ENCODE measurements at regions not wholly inside any gene's neighbourhood (a gene's known extent, or its start where the extent isn't known, plus 50 kb on each side); places are given as distances from the start of the nearest gene placed in this dataset.

GRCh38 chr4:62930884-62931283, 1478.4 kb downstream of the TECRL start:
- no peaks in the 10 kb centered on the region for H3K4me1 ChIP-seq
- H3K36me3 ChIP-seq = no peaks in the 10 kb centered on the region
- TF ChIP-seq POLR2A (IDR thresholded peaks at IDR 0.05) (no peak), CTCF (IDR thresholded peaks at IDR 0.05) (no peak)
- no peaks in the 10 kb centered on the region for H3K9me3 ChIP-seq
- H3K27ac ChIP-seq = no peak overlapping the region
- no peaks in the 10 kb centered on the region for H3K27me3 ChIP-seq
- H3K4me3 ChIP-seq = no peak overlapping the region
- DNase-seq = no peak

- Histone ChIP-seq H3K9me3 (no peaks in the 10 kb centered on the region), H3K27ac (no peak overlapping the region), H3K27me3 (no peaks in the 10 kb centered on the region), H3K36me3 (no peaks in the 10 kb centered on the region), H3K4me1 (no peaks in the 10 kb centered on the region), H3K4me3 (no peak overlapping the region)
- TF ChIP-seq POLR2A (IDR thresholded peaks at IDR 0.05) (no peak), CTCF (IDR thresholded peaks at IDR 0.05) (no peak)
- no peak for DNase-seq
Observed at GRCh38 chr4:62928483-62928882, 1480.8 kb downstream of the TECRL start.

GRCh38 chr4:62927574-62927973, 1481.7 kb downstream of the TECRL start:
- H3K4me3 ChIP-seq = no peak overlapping the region
- no peak for DNase-seq
- H3K4me1 ChIP-seq = no peaks in the 10 kb centered on the region
- H3K27me3 ChIP-seq = no peaks in the 10 kb centered on the region
- no peaks in the 10 kb centered on the region for H3K9me3 ChIP-seq
- H3K36me3 ChIP-seq = no peaks in the 10 kb centered on the region
- no peak overlapping the region for H3K27ac ChIP-seq
- TF ChIP-seq CTCF (IDR thresholded peaks at IDR 0.05) = no peak
- TF ChIP-seq POLR2A (IDR thresholded peaks at IDR 0.05) = no peak

GRCh38 chr4:62923783-62924182, 1485.5 kb downstream of the TECRL start:
- no peak for TF ChIP-seq POLR2A (IDR thresholded peaks at IDR 0.05)
- TF ChIP-seq CTCF (IDR thresholded peaks at IDR 0.05) = no peak
- Histone ChIP-seq H3K27me3 (no peaks in the 10 kb centered on the region), H3K27ac (no peak overlapping the region), H3K4me3 (no peak overlapping the region), H3K9me3 (no peaks in the 10 kb centered on the region), H3K36me3 (no peaks in the 10 kb centered on the region), H3K4me1 (no peaks in the 10 kb centered on the region)
- no peak for DNase-seq

- Histone ChIP-seq H3K27me3 (no peaks in the 10 kb centered on the region), H3K9me3 (no peaks in the 10 kb centered on the region), H3K36me3 (no peaks in the 10 kb centered on the region), H3K4me3 (no peak overlapping the region), H3K4me1 (no peaks in the 10 kb centered on the region), H3K27ac (no peak overlapping the region)
- TF ChIP-seq CTCF (IDR thresholded peaks at IDR 0.05) = no peak
- no peak for TF ChIP-seq POLR2A (IDR thresholded peaks at IDR 0.05)
- no peak for DNase-seq
Observed at GRCh38 chr4:62917649-62918048, 1491.6 kb downstream of the TECRL start.

GRCh38 chr4:62914758-62915157, 1494.5 kb downstream of the TECRL start:
- no peaks in the 10 kb centered on the region for H3K36me3 ChIP-seq
- no peaks in the 10 kb centered on the region for H3K27me3 ChIP-seq
- no peak overlapping the region for H3K27ac ChIP-seq
- no peaks in the 10 kb centered on the region for H3K4me1 ChIP-seq
- DNase-seq = no peak
- no peaks in the 10 kb centered on the region for H3K9me3 ChIP-seq
- no peak for TF ChIP-seq POLR2A (IDR thresholded peaks at IDR 0.05)
- no peak for TF ChIP-seq CTCF (IDR thresholded peaks at IDR 0.05)
- no peak overlapping the region for H3K4me3 ChIP-seq

Measured in Peyer's patch (tissue), 4 donors.